ENCODE measurements at regions not wholly inside any gene's neighbourhood (a gene's known extent, or its start where the extent isn't known, plus 50 kb on each side); places are given as distances from the start of the nearest gene placed in this dataset.

DNA sequence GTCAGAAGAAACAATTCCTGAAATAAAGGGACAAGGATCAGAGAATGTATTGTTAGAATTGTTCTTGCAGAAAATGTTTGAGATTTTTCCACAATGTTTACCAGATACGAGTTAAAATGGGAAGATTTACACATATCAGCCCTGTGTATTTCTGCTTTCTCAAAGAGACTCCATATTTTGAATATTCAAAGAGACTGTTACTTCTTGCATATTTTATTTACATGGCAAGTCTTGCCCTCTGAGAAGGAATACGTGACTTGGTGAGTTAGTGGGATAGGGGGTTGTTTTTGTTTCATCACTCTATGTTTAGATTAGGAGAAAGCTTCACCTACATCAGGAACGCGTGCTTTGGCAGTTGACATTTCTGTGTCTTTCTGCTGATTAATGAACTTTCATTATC lies 56.1 kb upstream of the ZDHHC17 start:
- no peak for DNase-seq (ENCODE audit: low read depth)

DNA sequence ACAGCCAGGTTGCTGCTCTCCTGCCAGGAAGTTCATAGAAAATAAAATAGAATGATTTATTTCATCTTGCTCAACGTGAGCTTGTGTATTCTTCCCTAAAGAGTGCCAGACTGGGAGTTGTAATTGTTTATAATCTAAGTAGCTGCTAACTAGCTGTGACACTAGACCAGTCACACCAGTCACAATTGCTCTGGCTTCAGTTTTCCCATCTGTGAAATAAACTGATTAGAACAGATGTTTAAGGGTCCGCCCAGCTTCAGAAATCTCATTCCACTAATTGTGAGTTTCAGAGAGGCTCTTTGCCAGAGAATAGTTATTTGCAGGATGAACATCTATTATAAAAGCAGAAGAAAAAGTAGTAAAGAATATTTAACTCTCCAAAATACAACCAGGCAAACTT lies 55.6 kb upstream of the ZDHHC17 start:
- no peak for DNase-seq (ENCODE audit: low read depth)

- no peak for DNase-seq (ENCODE audit: low read depth)
Observed at GRCh38 chr12:76711241-76711640, 52.7 kb upstream of the ZDHHC17 start.

DNA sequence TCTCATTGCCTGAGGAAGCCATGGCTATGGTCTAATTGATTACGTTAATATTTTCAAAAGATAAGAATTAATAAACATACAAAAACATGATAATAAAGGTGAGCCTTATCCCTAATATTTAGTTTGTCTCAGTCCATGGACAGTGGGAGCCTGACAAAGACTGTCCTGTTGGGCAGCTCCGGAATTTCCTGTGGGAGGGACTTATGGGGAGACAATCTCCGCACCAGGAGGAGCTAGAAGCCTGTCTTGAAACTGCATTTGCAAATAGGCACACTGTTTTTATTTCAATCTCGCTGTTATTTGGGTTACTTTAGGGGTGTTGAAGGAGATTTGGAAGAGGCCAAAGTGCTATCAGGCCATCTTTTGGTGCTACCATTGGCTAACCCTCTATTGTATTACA lies 50.8 kb upstream of the ZDHHC17 start:
- DNase-seq (ENCODE audit: low read depth), result no peak

DNA sequence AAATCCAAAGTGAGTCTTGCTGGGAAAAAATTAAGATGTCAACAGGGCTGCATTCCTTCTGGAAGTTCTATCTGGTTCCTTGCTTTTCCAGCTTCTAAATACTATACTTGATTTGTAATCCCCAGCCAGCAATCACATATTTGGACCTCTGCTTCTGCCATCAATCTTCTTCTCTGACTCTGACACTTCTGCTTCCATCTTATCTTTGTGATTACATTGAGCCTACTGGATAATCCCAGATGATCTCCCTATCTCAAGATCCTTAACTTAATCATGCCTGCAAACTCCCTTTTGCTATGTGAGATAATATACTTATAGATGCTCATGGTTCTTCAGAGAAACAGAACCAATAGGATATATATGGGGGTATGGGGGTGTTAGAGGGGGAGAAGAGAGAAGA lies 49.9 kb upstream of the ZDHHC17 start:
- no peak for DNase-seq (ENCODE audit: low read depth)
